Keratinocyte (primary cell): ENCODE measurements at regions not wholly inside any gene's neighbourhood (a gene's known extent, or its start where the extent isn't known, plus 50 kb on each side); places are given as distances from the start of the nearest gene placed in this dataset.
"Not testable (repeated sequence)": the region's sequence is repeated elsewhere in the genome, so short reads cannot be mapped to it uniquely, and the experiment has no call there.

ENCODE experiments used
- DNase-seq: peaks from one replicate; pipeline ENCODE4 v3.0.0-alpha.2; 2011; ENCODE audit warnings: low read depth, missing footprints, low spot score
- FAIRE-seq: peaks from 2 replicates; lab custom pipeline; 2011; peaks lifted over from hg19 to GRCh38; lab: Jason Lieb, UNC
- H2AFZ ChIP-seq: 2 replicates; pipeline ENCODE4 v1.6.0; 2012; ENCODE audit warnings: low read length, control low read depth, inconsistent platforms; ENCODE audit not compliant: control insufficient read depth
- H3K27ac ChIP-seq: 2 replicates; pipeline ENCODE4 v1.5.1; 2011; ENCODE audit warnings: low read length; ENCODE audit not compliant: control insufficient read depth, insufficient read depth
- H3K27me3 ChIP-seq: 3 replicates; pipeline ENCODE4 v1.6.0; 2011; ENCODE audit warnings: low read length; ENCODE audit not compliant: control insufficient read depth, insufficient read depth; ENCODE audit errors: extremely low read depth
- H3K36me3 ChIP-seq, 2 experiments: 2 replicates in 1 of 2; 3 replicates in 1 of 2; pipeline ENCODE4 v1.5.1; 2011; ENCODE audit warnings: low read length in 2 of 2, mild to moderate bottlenecking in 1 of 2; ENCODE audit not compliant: control insufficient read depth in 2 of 2, insufficient read depth in 2 of 2; ENCODE audit errors: extremely low read depth in 1 of 2
- H3K4me1 ChIP-seq: 3 replicates; pipeline ENCODE4 v1.5.1; 2011; ENCODE audit warnings: low read length; ENCODE audit not compliant: control insufficient read depth, insufficient read depth; ENCODE audit errors: extremely low read depth
- H3K4me2 ChIP-seq: 3 replicates; pipeline ENCODE4 v1.6.0; 2011; ENCODE audit warnings: low read depth, low read length; ENCODE audit not compliant: control insufficient read depth, insufficient read depth; ENCODE audit errors: extremely low read depth
- H3K4me3 ChIP-seq, 3 experiments: fragments of 200-600 bp in 1 of 3; sonication (generic) in 1 of 3; 2 replicates in 2 of 3; 3 replicates in 1 of 3; pipeline ENCODE4 v1.5.1; 2011 to 2016; ENCODE audit warnings: low read length in 3 of 3, mild to moderate bottlenecking in 3 of 3, control low read depth in 2 of 3, inconsistent platforms in 1 of 3, low read depth in 1 of 3, mixed read lengths in 1 of 3, mixed run types in 1 of 3, moderate library complexity in 1 of 3; ENCODE audit not compliant: control insufficient read depth in 2 of 3, insufficient read depth in 2 of 3; ENCODE audit errors: extremely low read depth in 1 of 3
- H3K79me2 ChIP-seq: 2 replicates; pipeline ENCODE4 v1.6.0; 2012; ENCODE audit warnings: low read length; ENCODE audit not compliant: control insufficient read depth, insufficient read depth
- H3K9ac ChIP-seq: 3 replicates; pipeline ENCODE4 v1.6.0; 2011; ENCODE audit warnings: low read length; ENCODE audit not compliant: control insufficient read depth, insufficient read depth; ENCODE audit errors: extremely low read depth
- H3K9me1 ChIP-seq: 3 replicates; pipeline ENCODE4 v1.6.0; 2011; ENCODE audit warnings: low read length; ENCODE audit not compliant: control insufficient read depth, insufficient read depth; ENCODE audit errors: extremely low read depth
- H3K9me3 ChIP-seq: 2 replicates; pipeline ENCODE4 v1.5.1; 2012; ENCODE audit warnings: low read depth, low read length; ENCODE audit not compliant: control insufficient read depth
- H4K20me1 ChIP-seq: 3 replicates; pipeline ENCODE4 v1.6.0; 2011; ENCODE audit warnings: low read length; ENCODE audit not compliant: control insufficient read depth, insufficient read depth; ENCODE audit errors: extremely low read depth
- CTCF ChIP-seq, 3 experiments: IDR thresholded peaks in 1 of 3; conservative IDR thresholded peaks in 1 of 3; optimal IDR thresholded peaks in 1 of 3; 2 replicates in 2 of 3; 3 replicates in 1 of 3; pipeline versions ENCODE3 to v1.5.1; 2011; ENCODE audit warnings: low read length in 3 of 3, mild to moderate bottlenecking in 3 of 3, moderate library complexity in 2 of 3, control low read depth in 1 of 3, inconsistent platforms in 1 of 3; ENCODE audit not compliant: insufficient read depth in 2 of 3; ENCODE audit errors: extremely low read depth in 1 of 3
- EZH2 ChIP-seq: IDR thresholded peaks from one replicate; pipeline ENCODE4 v1.6.1; 2012; ENCODE audit warnings: inconsistent platforms, mild to moderate bottlenecking, low read length, moderate library complexity
- dilution Hi-C: fragments of 300-500 bp; cut with MboI; formaldehyde crosslinking; loops from one replicate; pipeline ENCODE4 v1.7.0; 2020; ENCODE audit warnings: low sequenced_read_pairs; ENCODE audit not compliant: extremely low pct_ligation_motif_present

- H3K4me2 ChIP-seq, FAIRE-seq, H3K9me3 ChIP-seq, H3K27ac ChIP-seq, H3K79me2 ChIP-seq, H3K4me1 ChIP-seq, H2AFZ ChIP-seq, H4K20me1 ChIP-seq, DNase-seq, H3K4me3 ChIP-seq, H3K9ac ChIP-seq, H3K9me1 ChIP-seq, H3K36me3 ChIP-seq, H3K27me3 ChIP-seq, dilution Hi-C loops: not testable (repeated sequence)
Measured at GRCh38 chr14:105708251-105709134, 182.1 kb downstream of the TMEM121 start.

GRCh38 chr14:105709281-105710118 is 183.1 kb downstream of the TMEM121 start:
- H3K27ac ChIP-seq, result no peak overlapping the region
- FAIRE-seq (no peak), DNase-seq (no peak)
- no peaks in the 10 kb centered on the region for H3K36me3 ChIP-seq
- no peaks in the 10 kb centered on the region for H3K9me1 ChIP-seq
- dilution Hi-C loops, result no loop called here
- TF ChIP-seq CTCF (optimal IDR thresholded peaks at IDR 0.05 in 1 of 3, IDR thresholded peaks at IDR 0.05 in 1 of 3, conservative IDR thresholded peaks at IDR 0.05 in 1 of 3; ENCODE audit: extremely low read depth in 1 of 3, insufficient read depth in 2 of 3, low read length in 3 of 3) (no peak), EZH2 (no peak)
- H3K4me3 ChIP-seq, result no peak overlapping the region
- no peaks in the 10 kb centered on the region for H3K27me3 ChIP-seq
- H3K79me2 ChIP-seq, result no peaks in the 10 kb centered on the region
- no peak overlapping the region for H2AFZ ChIP-seq
- H3K4me1 ChIP-seq, result no peaks in the 10 kb centered on the region
- H3K4me2 ChIP-seq, result no peak overlapping the region
- no peak overlapping the region for H3K9ac ChIP-seq
- H4K20me1 ChIP-seq, result no peaks in the 10 kb centered on the region
- H3K9me3 ChIP-seq, result peaks cover 10% of the 10 kb centered on the region
